A673 (cell line): ENCODE measurements at regions not wholly inside any gene's neighbourhood (a gene's known extent, or its start where the extent isn't known, plus 50 kb on each side); places are given as distances from the start of the nearest gene placed in this dataset.

Experiments used
- BruUV-seq: library from RNA; stranded (reverse); fragments of 400-500 nt; replicated peaks from 2 replicates; lab custom pipeline; 2021; lab: Mats Ljungman, UMichigan
- CTCF ChIA-PET: fragments of 300-600 bp; sonication (Branson Sonifier 250); formaldehyde crosslinking; loops from one replicate; lab custom pipeline; 2022; ENCODE audit warnings: antibody characterized with exemption; lab: Charles Lee
- POLR2A ChIA-PET: fragments of 300-600 bp; sonication (Branson Sonifier 250); formaldehyde crosslinking; loops from one replicate; lab custom pipeline; 2022; ENCODE audit warnings: antibody characterized with exemption; ENCODE audit not compliant: low non-redundant PET; lab: Charles Lee
- DNase-seq: peaks from one replicate; pipeline ENCODE4 v3.0.0-alpha.2; 2015; ENCODE audit warnings: low spot score
- H3K27ac ChIP-seq: fragments of 200-600 bp; sonication (generic); 2 replicates; pipeline ENCODE4 v1.5.1; 2016; ENCODE audit warnings: mixed run types, low read depth, mild to moderate bottlenecking, mixed read lengths, antibody characterized with exemption, low read length; ENCODE audit not compliant: poor library complexity, severe bottlenecking
- H3K27me3 ChIP-seq: fragments of 200-600 bp; sonication (generic); replicated peaks from 2 replicates; pipeline ENCODE4 v1.6.1; 2017; ENCODE audit warnings: mixed run types, low read depth, mild to moderate bottlenecking, mixed read lengths, antibody characterized with exemption, low read length; ENCODE audit not compliant: insufficient read depth, poor library complexity
- H3K36me3 ChIP-seq: fragments of 200-600 bp; sonication (generic); 2 replicates; pipeline ENCODE4 v1.6.1; 2016; ENCODE audit warnings: mixed run types, mild to moderate bottlenecking, mixed read lengths, antibody characterized with exemption, low read length; ENCODE audit not compliant: insufficient read depth, poor library complexity, severe bottlenecking
- H3K4me1 ChIP-seq: fragments of 200-600 bp; sonication (generic); 2 replicates; pipeline ENCODE4 v1.6.1; 2017; ENCODE audit warnings: mixed run types, mild to moderate bottlenecking, mixed read lengths, antibody characterized with exemption, low read length; ENCODE audit not compliant: insufficient read depth, poor library complexity, severe bottlenecking
- H3K4me3 ChIP-seq: fragments of 200-600 bp; sonication (generic); 2 replicates; pipeline ENCODE4 v1.5.1; 2016; ENCODE audit warnings: low read depth, mixed run types, mild to moderate bottlenecking, mixed read lengths, low read length; ENCODE audit not compliant: poor library complexity, severe bottlenecking
- H3K9me3 ChIP-seq: fragments of 200-600 bp; sonication (generic); 2 replicates; pipeline ENCODE4 v1.6.1; 2016; ENCODE audit warnings: mixed run types, low read depth, mild to moderate bottlenecking, mixed read lengths, antibody characterized with exemption, low read length; ENCODE audit not compliant: poor library complexity, severe bottlenecking
- EZH2 ChIP-seq: fragments of 200-600 bp; sonication (generic); IDR thresholded peaks from 2 replicates; pipeline ENCODE4 v1.6.1; 2017; ENCODE audit warnings: borderline replicate concordance, low read depth, mild to moderate bottlenecking, mixed read lengths, antibody characterized with exemption, low read length; ENCODE audit not compliant: poor library complexity, severe bottlenecking
- intact Hi-C: fragments of 100-400 bp; cut with micrococcal nuclease; formaldehyde crosslinking; loops from one replicate; pipeline ENCODE4 v1.10.0; 2022; ENCODE audit not compliant: unreplicated experiment
- TF ChIP-seq, protein P1 (sequence below): fragments of 300-800, 200-600 bp; sonication (generic); conservative IDR thresholded peaks from 2 replicates; pipeline ENCODE4 v1.5.1; 2017; ENCODE audit warnings: low read depth, mild to moderate bottlenecking, antibody characterized with exemption, low read length, moderate library complexity, mixed read lengths

- DNase-seq, result no peak
- Histone ChIP-seq H3K27ac (no peak overlapping the region), H3K36me3 (no peaks in the 10 kb centered on the region), H3K4me3 (no peak overlapping the region), H3K27me3 (no peaks in the 10 kb centered on the region), H3K4me1 (no peaks in the 10 kb centered on the region), H3K9me3 (peaks cover 23% of the 10 kb centered on the region)
- TF ChIP-seq, protein P1, sequence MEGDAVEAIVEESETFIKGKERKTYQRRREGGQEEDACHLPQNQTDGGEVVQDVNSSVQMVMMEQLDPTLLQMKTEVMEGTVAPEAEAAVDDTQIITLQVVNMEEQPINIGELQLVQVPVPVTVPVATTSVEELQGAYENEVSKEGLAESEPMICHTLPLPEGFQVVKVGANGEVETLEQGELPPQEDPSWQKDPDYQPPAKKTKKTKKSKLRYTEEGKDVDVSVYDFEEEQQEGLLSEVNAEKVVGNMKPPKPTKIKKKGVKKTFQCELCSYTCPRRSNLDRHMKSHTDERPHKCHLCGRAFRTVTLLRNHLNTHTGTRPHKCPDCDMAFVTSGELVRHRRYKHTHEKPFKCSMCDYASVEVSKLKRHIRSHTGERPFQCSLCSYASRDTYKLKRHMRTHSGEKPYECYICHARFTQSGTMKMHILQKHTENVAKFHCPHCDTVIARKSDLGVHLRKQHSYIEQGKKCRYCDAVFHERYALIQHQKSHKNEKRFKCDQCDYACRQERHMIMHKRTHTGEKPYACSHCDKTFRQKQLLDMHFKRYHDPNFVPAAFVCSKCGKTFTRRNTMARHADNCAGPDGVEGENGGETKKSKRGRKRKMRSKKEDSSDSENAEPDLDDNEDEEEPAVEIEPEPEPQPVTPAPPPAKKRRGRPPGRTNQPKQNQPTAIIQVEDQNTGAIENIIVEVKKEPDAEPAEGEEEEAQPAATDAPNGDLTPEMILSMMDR, result no peak
- no peak for TF ChIP-seq EZH2
- intact Hi-C loops, result no loop called here
- POLR2A ChIA-PET, result no interaction called here
- BruUV-seq, result no TSS peak
- CTCF ChIA-PET, result no interaction called here
Observed at GRCh38 chr5:3512361-3513095, 83.1 kb upstream of the IRX1 start.

GRCh38 chr5:3511934-3512333 is 83.7 kb upstream of the IRX1 start:
- intact Hi-C loops, result no loop called here
- BruUV-seq, result no TSS peak
- no peak for DNase-seq
- Histone ChIP-seq H3K36me3 (no peaks in the 10 kb centered on the region), H3K9me3 (peaks cover 21% of the 10 kb centered on the region), H3K4me3 (no peak overlapping the region), H3K4me1 (no peaks in the 10 kb centered on the region), H3K27me3 (no peaks in the 10 kb centered on the region), H3K27ac (no peak overlapping the region)
- CTCF ChIA-PET, result no interaction called here
- POLR2A ChIA-PET, result no interaction called here
- TF ChIP-seq, protein P1, result no peak
- TF ChIP-seq EZH2, result no peak

DNA sequence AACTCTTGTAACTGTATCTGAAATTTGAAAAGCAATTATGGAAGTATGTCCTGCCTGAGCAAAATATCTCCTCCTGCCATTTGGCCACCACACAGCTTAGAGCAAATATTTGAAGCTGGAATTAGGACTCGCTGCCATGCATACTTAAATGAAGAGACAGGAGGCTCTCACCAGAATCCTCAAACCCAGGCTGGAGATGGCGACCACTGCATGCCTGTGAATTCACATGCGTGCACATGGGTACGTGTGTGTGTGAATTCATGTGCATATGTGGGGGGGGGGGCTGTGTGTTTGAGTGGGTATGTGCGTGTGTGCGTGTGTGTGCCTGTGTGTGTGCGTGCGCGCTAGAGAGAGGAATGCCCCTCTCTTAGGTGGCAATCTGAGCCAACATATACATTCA is 84.1 kb upstream of the IRX1 start:
- H3K27me3 ChIP-seq, result no peaks in the 10 kb centered on the region
- CTCF ChIA-PET, result no interaction called here
- no peak overlapping the region for H3K27ac ChIP-seq
- POLR2A ChIA-PET, result no interaction called here
- no peaks in the 10 kb centered on the region for H3K4me1 ChIP-seq
- DNase-seq, result no peak
- no TSS peak for BruUV-seq
- intact Hi-C loops, result no loop called here
- no peak overlapping the region for H3K4me3 ChIP-seq
- TF ChIP-seq, protein P1, result no peak
- TF ChIP-seq EZH2, result no peak
- peaks cover 21% of the 10 kb centered on the region for H3K9me3 ChIP-seq
- no peaks in the 10 kb centered on the region for H3K36me3 ChIP-seq
